Gastrocnemius medialis (tissue), 4 donors: ENCODE measurements at regions not wholly inside any gene's neighbourhood (a gene's known extent, or its start where the extent isn't known, plus 50 kb on each side); places are given as distances from the start of the nearest gene placed in this dataset.

ENCODE experiments used
- CTCF ChIP-seq, 5 experiments: fragments of 450-650 bp in 3 of 5; fragments of 200-600 bp in 2 of 5; sonication (generic) in 2 of 5; IDR thresholded peaks in 4 of 5; conservative IDR thresholded peaks in 1 of 5; 1 replicate in 4 of 5; 2 replicates in 1 of 5; pipeline ENCODE4 v1.5.1; 2016 to 2019; ENCODE audit warnings: antibody characterized with exemption in 5 of 5, mild to moderate bottlenecking in 3 of 5, moderate library complexity in 3 of 5
- POLR2A ChIP-seq, 2 donors: fragments of 450-650 bp; IDR thresholded peaks; one replicate each; pipeline ENCODE4 v1.6.1; 2017; ENCODE audit warnings: antibody characterized with exemption in 2 of 2, mild to moderate bottlenecking in 2 of 2, moderate library complexity in 2 of 2

GRCh38 chr6:19159561-19159960, 677.6 kb upstream of the ID4 start:
- TF ChIP-seq POLR2A (IDR thresholded peaks at IDR 0.05) = no peak
- TF ChIP-seq CTCF (IDR thresholded peaks at IDR 0.05 in 4 of 5, conservative IDR thresholded peaks at IDR 0.05 in 1 of 5) = no peak
